Caco-2 (cell line): ENCODE measurements at regions not wholly inside any gene's neighbourhood (a gene's known extent, or its start where the extent isn't known, plus 50 kb on each side); places are given as distances from the start of the nearest gene placed in this dataset.
"Not testable (repeated sequence)": the region's sequence is repeated elsewhere in the genome, so short reads cannot be mapped to it uniquely, and the experiment has no call there.

Experiments
- BruUV-seq: library from RNA; stranded (reverse); fragments of 400-500 nt; replicated peaks from 2 replicates; lab custom pipeline; 2021; lab: Mats Ljungman, UMichigan
- CTCF ChIA-PET: fragments of 300-600 bp; sonication (Branson Sonifier 250); formaldehyde crosslinking; loops from one replicate; lab custom pipeline; 2022; ENCODE audit warnings: antibody characterized with exemption; lab: Charles Lee
- POLR2A ChIA-PET: fragments of 300-600 bp; sonication (Branson Sonifier 250); formaldehyde crosslinking; loops from one replicate; lab custom pipeline; 2022; ENCODE audit warnings: antibody characterized with exemption; lab: Charles Lee
- DNase-seq, 2 experiments: peaks; one replicate each; pipeline versions ENCODE4 v3.0.0 to v3.0.0-alpha.2; 2020 to 2022
- H3K27me3 ChIP-seq: replicated peaks from 2 replicates; pipeline ENCODE4 v1.6.0; 2011; ENCODE audit warnings: low read length; ENCODE audit not compliant: control insufficient read depth, insufficient read depth
- H3K36me3 ChIP-seq: 2 replicates; pipeline ENCODE4 v1.5.1; 2011; ENCODE audit warnings: low read length; ENCODE audit not compliant: control insufficient read depth, insufficient read depth
- H3K4me1 ChIP-seq: fragments of 250-450 bp; sonication (Bioruptor Pico); 2 replicates; pipeline ENCODE4 v1.5.1; 2020; ENCODE audit warnings: mild to moderate bottlenecking
- H3K4me3 ChIP-seq: 2 replicates; pipeline ENCODE4 v1.5.1; 2011; ENCODE audit warnings: low read depth, mild to moderate bottlenecking, control low read depth, low read length
- H3K9me3 ChIP-seq: fragments of 250-450 bp; sonication (Bioruptor Pico); 2 replicates; pipeline ENCODE4 v1.5.1; 2020; ENCODE audit warnings: mild to moderate bottlenecking, moderate library complexity
- H3K27ac Mint-ChIP-seq: one replicate; pipeline ENCODE4 v1.8.0; 2022; ENCODE audit warnings: mixed read lengths; ENCODE audit not compliant: unreplicated experiment
- H3K27me3 Mint-ChIP-seq: one replicate; pipeline ENCODE4 v1.8.0; 2022; ENCODE audit warnings: mixed read lengths; ENCODE audit not compliant: insufficient read depth, unreplicated experiment
- H3K36me3 Mint-ChIP-seq: one replicate; pipeline ENCODE4 v1.8.0; 2022; ENCODE audit warnings: mild to moderate bottlenecking, mixed read lengths; ENCODE audit not compliant: insufficient read depth, unreplicated experiment
- H3K4me1 Mint-ChIP-seq: one replicate; pipeline ENCODE4 v1.8.0; 2022; ENCODE audit warnings: low read depth, mixed read lengths; ENCODE audit not compliant: unreplicated experiment
- H3K4me3 Mint-ChIP-seq: one replicate; pipeline ENCODE4 v1.8.0; 2022; ENCODE audit warnings: mild to moderate bottlenecking, moderate library complexity, mixed read lengths; ENCODE audit not compliant: unreplicated experiment
- H3K9me3 Mint-ChIP-seq: one replicate; pipeline ENCODE4 v1.8.0; 2022; ENCODE audit warnings: mixed read lengths; ENCODE audit not compliant: unreplicated experiment
- intact Hi-C: fragments of 100-400 bp; cut with micrococcal nuclease; formaldehyde crosslinking; loops from one replicate; pipeline ENCODE4 v1.10.0; 2022; ENCODE audit not compliant: unreplicated experiment

DNA sequence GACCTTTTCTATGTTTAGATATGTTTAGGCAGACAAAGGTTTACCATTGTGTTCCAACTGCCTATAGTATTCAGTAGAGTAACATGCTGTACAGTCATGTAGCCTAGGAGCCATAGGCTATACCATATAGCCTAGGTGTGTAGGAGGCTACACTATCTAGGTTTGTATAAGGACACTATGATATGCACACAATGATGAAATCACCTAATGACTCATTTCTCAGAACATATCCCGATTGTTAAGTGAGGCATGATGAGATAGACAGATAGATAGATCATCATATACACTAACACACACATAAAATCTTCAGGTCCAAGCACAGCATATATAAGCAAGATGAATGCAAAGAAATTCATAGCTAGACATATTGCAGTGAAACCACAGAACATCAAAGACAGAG, 177.4 kb downstream of the NPIPA8 start:
- H3K4me3 Mint-ChIP-seq, H3K36me3 ChIP-seq, intact Hi-C loops, DNase-seq, H3K4me3 ChIP-seq, H3K9me3 ChIP-seq, H3K27me3 ChIP-seq, POLR2A ChIA-PET, H3K27me3 Mint-ChIP-seq, BruUV-seq, H3K9me3 Mint-ChIP-seq, H3K4me1 Mint-ChIP-seq, H3K27ac Mint-ChIP-seq, H3K36me3 Mint-ChIP-seq, H3K4me1 ChIP-seq, CTCF ChIA-PET: not testable (repeated sequence)

DNA sequence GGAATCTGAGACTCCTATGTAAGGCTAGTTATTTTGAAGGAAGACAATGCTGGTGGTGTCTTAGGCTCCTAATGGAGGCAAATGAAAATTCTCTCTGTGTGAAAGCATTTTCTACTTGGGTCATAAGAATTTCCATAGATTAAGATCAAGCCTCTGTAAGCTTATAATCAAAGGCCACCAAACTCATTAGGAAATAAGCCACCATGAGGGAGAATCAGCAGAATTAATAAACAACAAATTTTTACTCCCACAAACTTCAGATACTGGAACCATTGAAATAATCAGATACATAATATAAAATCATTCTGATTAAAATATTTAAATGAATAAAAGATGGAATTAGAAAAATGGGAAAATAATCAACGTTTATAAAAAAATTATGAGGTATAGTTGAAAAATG, 178.7 kb downstream of the NPIPA8 start:
- H3K9me3 ChIP-seq, POLR2A ChIA-PET, intact Hi-C loops, H3K36me3 Mint-ChIP-seq, H3K4me3 ChIP-seq, CTCF ChIA-PET, BruUV-seq, H3K4me3 Mint-ChIP-seq, H3K9me3 Mint-ChIP-seq, H3K27ac Mint-ChIP-seq, H3K36me3 ChIP-seq, H3K4me1 Mint-ChIP-seq, H3K4me1 ChIP-seq, H3K27me3 Mint-ChIP-seq, H3K27me3 ChIP-seq, DNase-seq: not testable (repeated sequence)

DNA sequence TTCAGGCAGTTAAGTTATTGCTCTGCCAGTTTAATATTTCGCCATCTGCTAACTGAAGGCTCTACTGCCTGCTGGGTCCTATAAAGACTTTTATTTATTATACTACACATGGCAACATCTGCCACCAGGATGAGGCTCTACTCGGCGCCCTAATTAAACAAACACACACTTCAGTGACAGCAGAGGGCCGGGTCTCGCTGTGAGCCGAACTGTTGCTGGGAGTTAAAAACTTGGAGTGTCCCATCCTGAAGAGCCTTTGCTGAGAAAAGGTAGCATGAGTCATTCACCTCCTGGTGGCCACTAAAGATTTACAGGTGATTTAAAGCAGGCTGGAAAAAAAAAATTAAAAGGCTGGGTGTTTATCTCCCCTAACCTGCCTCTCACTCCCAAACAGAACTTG, 183.7 kb downstream of the NPIPA8 start:
- H3K4me1 ChIP-seq, H3K9me3 Mint-ChIP-seq, BruUV-seq, H3K9me3 ChIP-seq, DNase-seq, CTCF ChIA-PET, H3K36me3 Mint-ChIP-seq, H3K4me3 ChIP-seq, POLR2A ChIA-PET, H3K4me1 Mint-ChIP-seq, H3K27me3 ChIP-seq, H3K27ac Mint-ChIP-seq, H3K36me3 ChIP-seq, H3K4me3 Mint-ChIP-seq, intact Hi-C loops, H3K27me3 Mint-ChIP-seq: not testable (repeated sequence)

DNA sequence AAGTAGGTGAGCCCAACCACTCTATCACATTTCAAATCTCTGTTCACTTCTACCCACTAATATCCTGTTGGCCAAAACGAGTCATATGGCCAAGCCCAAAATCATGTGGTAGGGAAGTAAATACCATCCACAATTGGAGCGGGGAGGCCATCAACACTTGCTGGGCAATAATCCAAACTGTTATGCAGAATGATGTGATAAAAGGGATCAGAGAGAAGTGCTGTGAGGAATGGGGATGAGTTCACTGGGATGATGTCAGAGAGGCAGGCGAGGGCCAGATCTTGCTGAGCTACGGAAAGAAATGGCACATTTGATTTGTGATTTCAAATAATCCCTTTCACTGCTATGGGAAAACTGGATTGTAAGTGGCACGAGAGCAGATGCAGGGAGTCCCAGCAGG, 188.4 kb downstream of the NPIPA8 start:
- H3K9me3 Mint-ChIP-seq, H3K27me3 ChIP-seq, H3K4me1 ChIP-seq, H3K36me3 ChIP-seq, BruUV-seq, POLR2A ChIA-PET, H3K4me1 Mint-ChIP-seq, H3K36me3 Mint-ChIP-seq, H3K27ac Mint-ChIP-seq, H3K27me3 Mint-ChIP-seq, H3K4me3 ChIP-seq, H3K4me3 Mint-ChIP-seq, intact Hi-C loops, CTCF ChIA-PET, H3K9me3 ChIP-seq, DNase-seq: not testable (repeated sequence)

DNA sequence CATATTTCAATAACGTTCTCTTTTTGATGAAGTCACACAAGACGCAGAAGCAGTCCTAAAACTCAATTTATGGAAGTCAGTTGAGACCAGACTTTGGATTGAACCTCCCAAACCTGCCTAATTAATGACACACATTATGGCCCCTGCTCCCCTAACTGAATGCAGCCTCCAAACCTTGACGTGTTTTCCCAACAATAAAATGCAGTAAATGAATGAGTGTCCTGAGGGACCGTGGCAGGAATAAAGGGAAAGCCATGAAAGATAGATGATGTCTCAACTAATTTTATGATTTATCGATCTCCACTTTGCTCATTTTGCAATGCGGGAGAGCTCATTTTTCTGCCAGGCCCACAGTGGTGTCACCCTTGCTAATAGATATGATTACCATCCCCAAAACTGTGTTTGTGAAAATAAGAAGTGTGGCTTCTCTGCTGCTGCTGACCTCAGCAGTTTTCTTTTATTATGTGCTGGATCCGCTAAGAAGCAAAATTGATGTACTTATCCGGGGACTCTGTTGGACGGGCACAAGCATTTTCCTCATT, 189.9 kb downstream of the NPIPA8 start:
- POLR2A ChIA-PET, H3K36me3 Mint-ChIP-seq, H3K4me3 Mint-ChIP-seq, CTCF ChIA-PET, H3K4me1 Mint-ChIP-seq, DNase-seq, H3K27me3 ChIP-seq, H3K9me3 ChIP-seq, H3K27me3 Mint-ChIP-seq, H3K4me1 ChIP-seq, intact Hi-C loops, H3K4me3 ChIP-seq, H3K27ac Mint-ChIP-seq, BruUV-seq, H3K36me3 ChIP-seq, H3K9me3 Mint-ChIP-seq: not testable (repeated sequence)

DNA sequence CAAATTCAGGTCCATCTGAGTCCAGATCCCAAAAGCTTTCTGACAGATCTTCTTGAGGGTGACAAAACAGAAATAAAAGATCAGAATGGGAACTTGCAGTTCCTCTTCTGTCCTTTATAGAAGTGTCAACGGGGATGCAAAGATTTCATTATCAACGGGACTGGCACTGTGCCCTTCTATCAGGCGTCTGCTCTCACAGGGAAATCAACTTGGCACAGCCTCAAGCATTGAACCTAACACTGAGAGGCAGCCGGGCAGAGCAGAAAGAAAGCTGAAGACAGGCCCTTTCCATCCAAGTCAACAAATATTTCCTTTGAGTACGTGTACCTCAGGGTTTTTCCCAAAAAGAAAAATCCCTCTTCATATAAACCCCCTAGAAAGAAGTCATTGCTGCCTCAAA, 194.5 kb downstream of the NPIPA8 start:
- H3K9me3 Mint-ChIP-seq, H3K36me3 Mint-ChIP-seq, H3K4me3 Mint-ChIP-seq, H3K27ac Mint-ChIP-seq, H3K9me3 ChIP-seq, CTCF ChIA-PET, BruUV-seq, H3K36me3 ChIP-seq, H3K4me3 ChIP-seq, H3K27me3 Mint-ChIP-seq, DNase-seq, POLR2A ChIA-PET, H3K4me1 Mint-ChIP-seq, intact Hi-C loops, H3K4me1 ChIP-seq, H3K27me3 ChIP-seq: not testable (repeated sequence)

DNA sequence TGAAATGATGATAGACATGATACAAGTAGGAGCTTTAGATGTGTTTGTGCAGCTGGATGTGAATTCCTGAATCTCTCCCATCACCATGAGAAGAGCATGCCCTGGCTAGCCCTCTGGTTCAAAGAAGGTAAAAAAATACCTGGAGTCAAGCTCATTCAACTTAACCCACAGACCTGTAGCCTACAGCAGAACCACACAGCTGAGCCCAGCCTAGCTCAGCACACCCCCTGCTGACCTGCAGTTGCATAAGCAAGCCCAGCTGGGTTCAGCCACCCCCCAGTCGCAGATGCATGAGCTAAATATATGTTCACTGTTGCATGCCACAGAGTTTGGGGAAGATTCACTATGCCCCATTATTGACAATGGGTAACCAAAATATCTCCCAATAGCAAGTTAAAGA, 200.2 kb downstream of the NPIPA8 start:
- H3K4me1 ChIP-seq, DNase-seq, H3K27me3 ChIP-seq, BruUV-seq, CTCF ChIA-PET, H3K36me3 Mint-ChIP-seq, H3K27me3 Mint-ChIP-seq, H3K27ac Mint-ChIP-seq, H3K4me3 ChIP-seq, H3K9me3 ChIP-seq, POLR2A ChIA-PET, intact Hi-C loops, H3K9me3 Mint-ChIP-seq, H3K36me3 ChIP-seq, H3K4me1 Mint-ChIP-seq, H3K4me3 Mint-ChIP-seq: not testable (repeated sequence)
